ENCODE measurements at regions not wholly inside any gene's neighbourhood (a gene's known extent, or its start where the extent isn't known, plus 50 kb on each side); places are given as distances from the start of the nearest gene placed in this dataset.

GRCh38 chr2:14016289-14016955 lies 616.1 kb upstream of the LRATD1 start:
- dilution Hi-C loops (cut with MboI; ENCODE audit: extremely low pct_ligation_motif_present, low sequenced_read_pairs) (no loop called here), intact Hi-C loops (cut with micrococcal nuclease) (no loop called here)
- Histone ChIP-seq H3K36me3 (ENCODE audit: control insufficient read depth in 2 of 2, extremely low read depth in 1 of 2, insufficient read depth in 2 of 2, low read length in 2 of 2) (no peaks in the 10 kb centered on the region), H3K9ac (replicated peaks; ENCODE audit: extremely low read depth, insufficient read depth, low read length) (no peak overlapping the region), H3K9me3 (replicated peaks; ENCODE audit: control insufficient read depth, insufficient read depth, low read length) (peaks cover 3% of the 10 kb centered on the region), H3K9me1 (replicated peaks; ENCODE audit: control insufficient read depth, extremely low read depth, insufficient read depth, low read length) (no peaks in the 10 kb centered on the region), H2AFZ (ENCODE audit: low read depth, low read length) (no peak overlapping the region), H3K4me3 (replicated peaks in 1 of 3; ENCODE audit: insufficient read depth in 1 of 3, low read depth in 1 of 3, low read length in 3 of 3) (no peak overlapping the region), H3K27me3 (ENCODE audit: control insufficient read depth in 2 of 2, insufficient read depth in 2 of 2, low read length in 2 of 2) (no peaks in the 10 kb centered on the region), H3K27ac (ENCODE audit: insufficient read depth, low read depth, low read length) (no peak overlapping the region), H3K4me2 (ENCODE audit: insufficient read depth, low read length) (no peak overlapping the region), H4K20me1 (replicated peaks; ENCODE audit: control insufficient read depth, extremely low read depth, insufficient read depth, low read length) (no peaks in the 10 kb centered on the region), H3K79me2 (ENCODE audit: control insufficient read depth, insufficient read depth, low read length) (no peaks in the 10 kb centered on the region), H3K4me1 (ENCODE audit: control insufficient read depth, extremely low read depth, insufficient read depth, low read length) (no peaks in the 10 kb centered on the region)
- no peak for FAIRE-seq
- DNase-seq (ENCODE audit: low read depth, low spot score), result no peak
- TF ChIP-seq FOS (IDR thresholded peaks at IDR 0.05; ENCODE audit: borderline replicate concordance, insufficient read depth, low read length), result no peak
- no peak for TF ChIP-seq GATA2 (IDR thresholded peaks at IDR 0.05; ENCODE audit: insufficient read depth, insufficient read length, low read depth, low read length)
- TF ChIP-seq, protein P1, sequence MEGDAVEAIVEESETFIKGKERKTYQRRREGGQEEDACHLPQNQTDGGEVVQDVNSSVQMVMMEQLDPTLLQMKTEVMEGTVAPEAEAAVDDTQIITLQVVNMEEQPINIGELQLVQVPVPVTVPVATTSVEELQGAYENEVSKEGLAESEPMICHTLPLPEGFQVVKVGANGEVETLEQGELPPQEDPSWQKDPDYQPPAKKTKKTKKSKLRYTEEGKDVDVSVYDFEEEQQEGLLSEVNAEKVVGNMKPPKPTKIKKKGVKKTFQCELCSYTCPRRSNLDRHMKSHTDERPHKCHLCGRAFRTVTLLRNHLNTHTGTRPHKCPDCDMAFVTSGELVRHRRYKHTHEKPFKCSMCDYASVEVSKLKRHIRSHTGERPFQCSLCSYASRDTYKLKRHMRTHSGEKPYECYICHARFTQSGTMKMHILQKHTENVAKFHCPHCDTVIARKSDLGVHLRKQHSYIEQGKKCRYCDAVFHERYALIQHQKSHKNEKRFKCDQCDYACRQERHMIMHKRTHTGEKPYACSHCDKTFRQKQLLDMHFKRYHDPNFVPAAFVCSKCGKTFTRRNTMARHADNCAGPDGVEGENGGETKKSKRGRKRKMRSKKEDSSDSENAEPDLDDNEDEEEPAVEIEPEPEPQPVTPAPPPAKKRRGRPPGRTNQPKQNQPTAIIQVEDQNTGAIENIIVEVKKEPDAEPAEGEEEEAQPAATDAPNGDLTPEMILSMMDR (IDR thresholded peaks at IDR 0.05; ENCODE audit: extremely low read depth in 1 of 2, insufficient read depth in 1 of 2, low read depth in 1 of 2, low read length in 2 of 2), result no peak
- no peak for TF ChIP-seq MYC (IDR thresholded peaks at IDR 0.05; ENCODE audit: low read depth, low read length)
- TF ChIP-seq POLR2A (IDR thresholded peaks at IDR 0.05; ENCODE audit: low read depth, low read length), result no peak
- no peak for TF ChIP-seq EZH2 (IDR thresholded peaks at IDR 0.05; ENCODE audit: borderline replicate concordance, low read depth, low read length, severe bottlenecking)
- no peak for TF ChIP-seq POLR2AphosphoS5 (IDR thresholded peaks at IDR 0.05; ENCODE audit: insufficient read depth, low read depth, low read length)
- TF ChIP-seq JUN (IDR thresholded peaks at IDR 0.05; ENCODE audit: borderline replicate concordance, insufficient read depth, insufficient read length, low read depth), result no peak
- TF ChIP-seq MAX (IDR thresholded peaks at IDR 0.05; ENCODE audit: insufficient read depth, insufficient read length), result no peak
- ChIA-PET CTCF (no interaction called here), POLR2A (no interaction called here)
- BruUV-seq (replicated peaks), result no TSS peak

Data from endothelial cell of umbilical vein (primary cell).